Activated CD4-positive, alpha-beta T cell treated with anti-CD3 and anti-CD28 coated beads, Interleukin-2, amount 50 U/mL, for 16 hours (primary cell): ENCODE measurements at regions not wholly inside any gene's neighbourhood (a gene's known extent, or its start where the extent isn't known, plus 50 kb on each side); places are given as distances from the start of the nearest gene placed in this dataset.

Experiments
- DNase-seq: peaks from one replicate; pipeline ENCODE4 v3.0.0-alpha.2; 2020

- DNase-seq = no peak
These were observed 75.5 kb upstream of the IRS4 start for GRCh38 chrX:108811891-108812290.

- DNase-seq = no peak
These were observed 58.9 kb upstream of the IRS4 start for GRCh38 chrX:108795240-108795639.
